ENCODE measurements at regions not wholly inside any gene's neighbourhood (a gene's known extent, or its start where the extent isn't known, plus 50 kb on each side); places are given as distances from the start of the nearest gene placed in this dataset.

GRCh38 chr13:99123101-99124045 is 77.3 kb upstream of the UBAC2 start:
- DNase-seq = no peak

GRCh38 chr13:99124046-99124400 is 76.6 kb upstream of the UBAC2 start:
- no peak for DNase-seq

- DNase-seq = no peak
These were observed 75.8 kb upstream of the UBAC2 start for GRCh38 chr13:99124794-99125316.

GRCh38 chr13:99125326-99125915 is 75.2 kb upstream of the UBAC2 start:
- DNase-seq = no peak

GRCh38 chr13:99126821-99127220 is 73.8 kb upstream of the UBAC2 start:
- no peak for DNase-seq

GRCh38 chr13:99129050-99129449 is 71.6 kb upstream of the UBAC2 start:
- no peak for DNase-seq

- no peak for DNase-seq
These were observed 70.7 kb upstream of the UBAC2 start for GRCh38 chr13:99129951-99130350.

GRCh38 chr13:99131410-99131809 is 69.2 kb upstream of the UBAC2 start:
- no peak for DNase-seq

- DNase-seq = no peak
These were observed 68.3 kb upstream of the UBAC2 start for GRCh38 chr13:99132295-99132835.

GRCh38 chr13:99133230-99133629 is 67.4 kb upstream of the UBAC2 start:
- no peak for DNase-seq

- no peak for DNase-seq
These were observed 66.8 kb upstream of the UBAC2 start for GRCh38 chr13:99133848-99134247.

- no peak for DNase-seq
These were observed 65.1 kb upstream of the UBAC2 start for GRCh38 chr13:99135591-99135990.

- no peak for DNase-seq
These were observed 64.2 kb upstream of the UBAC2 start for GRCh38 chr13:99136427-99136954.

- no peak for DNase-seq
These were observed 59.8 kb upstream of the UBAC2 start for GRCh38 chr13:99140831-99141230.

GRCh38 chr13:99143904-99144303 is 56.8 kb upstream of the UBAC2 start:
- DNase-seq = no peak

GRCh38 chr13:99144306-99144705 is 56.3 kb upstream of the UBAC2 start:
- DNase-seq = no peak

GRCh38 chr13:99145461-99145860 is 55.2 kb upstream of the UBAC2 start:
- DNase-seq = no peak

- no peak for DNase-seq
These were observed 49.9 kb upstream of the UBAC2 start for GRCh38 chr13:99150575-99151361.
